KBM-7 (cell line): ENCODE measurements at regions not wholly inside any gene's neighbourhood (a gene's known extent, or its start where the extent isn't known, plus 50 kb on each side); places are given as distances from the start of the nearest gene placed in this dataset.
"Not testable (repeated sequence)": the region's sequence is repeated elsewhere in the genome, so short reads cannot be mapped to it uniquely, and the experiment has no call there.

Experiments used
- DNase-seq: peaks from one replicate; pipeline ENCODE4 v3.0.0-alpha.2; 2015
- in situ Hi-C: fragments of 300-500 bp; cut with MboI; formaldehyde crosslinking; loops from 2 replicates; pipeline ENCODE4 v1.14.3; 2020; ENCODE audit warnings: low sequenced_read_pairs, low pct_unique_long_range_greater_than_20kb, mixed read lengths

- DNase-seq, in situ Hi-C loops: not testable (repeated sequence)
Measured at GRCh38 chr1:242924717-242925116, 330.4 kb downstream of the CEP170 start.

DNA sequence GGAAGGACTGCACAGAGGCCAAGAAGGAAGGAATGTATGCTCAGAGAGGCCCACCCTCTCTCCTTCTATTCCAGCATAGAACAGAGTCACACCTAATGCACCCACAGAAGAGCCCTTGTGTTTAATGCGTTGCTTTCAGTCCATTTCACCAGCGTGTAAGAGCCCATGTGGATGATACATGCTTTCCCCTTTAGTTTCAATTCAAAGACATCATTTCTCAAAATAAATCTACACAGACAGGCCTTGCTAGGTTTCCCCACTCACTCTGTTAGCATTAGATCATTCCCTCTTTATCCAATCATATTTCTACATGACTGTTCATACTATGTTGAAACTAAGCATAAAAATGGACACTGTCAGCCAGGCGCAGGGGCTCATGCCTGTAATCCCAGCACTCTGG, 331.5 kb downstream of the CEP170 start:
- in situ Hi-C loops, DNase-seq: not testable (repeated sequence)

GRCh38 chr1:242914729-242915128, 340.4 kb downstream of the CEP170 start:
- in situ Hi-C loops, DNase-seq: not testable (repeated sequence)

GRCh38 chr1:242912855-242913254, 342.2 kb downstream of the CEP170 start:
- DNase-seq, in situ Hi-C loops: not testable (repeated sequence)

DNA sequence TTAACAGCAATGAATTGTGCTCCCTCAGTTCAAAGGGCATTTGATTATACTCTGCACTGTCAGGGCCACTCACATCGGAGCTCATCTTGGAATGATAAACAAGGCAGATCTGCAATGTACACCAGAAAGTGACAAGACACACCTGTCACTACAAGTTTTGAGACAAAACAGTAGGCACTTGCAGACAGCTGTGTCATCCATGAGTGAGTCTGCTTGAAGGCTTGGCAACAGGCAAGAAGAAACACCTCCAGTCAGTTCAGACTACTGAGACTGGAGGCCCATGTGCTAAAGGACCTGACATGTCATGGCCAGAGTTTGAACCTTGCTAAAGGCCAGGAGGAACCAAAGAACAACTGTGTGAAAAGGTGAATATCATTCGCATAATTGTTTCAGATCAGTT, 354.5 kb downstream of the CEP170 start:
- in situ Hi-C loops, DNase-seq: not testable (repeated sequence)

DNA sequence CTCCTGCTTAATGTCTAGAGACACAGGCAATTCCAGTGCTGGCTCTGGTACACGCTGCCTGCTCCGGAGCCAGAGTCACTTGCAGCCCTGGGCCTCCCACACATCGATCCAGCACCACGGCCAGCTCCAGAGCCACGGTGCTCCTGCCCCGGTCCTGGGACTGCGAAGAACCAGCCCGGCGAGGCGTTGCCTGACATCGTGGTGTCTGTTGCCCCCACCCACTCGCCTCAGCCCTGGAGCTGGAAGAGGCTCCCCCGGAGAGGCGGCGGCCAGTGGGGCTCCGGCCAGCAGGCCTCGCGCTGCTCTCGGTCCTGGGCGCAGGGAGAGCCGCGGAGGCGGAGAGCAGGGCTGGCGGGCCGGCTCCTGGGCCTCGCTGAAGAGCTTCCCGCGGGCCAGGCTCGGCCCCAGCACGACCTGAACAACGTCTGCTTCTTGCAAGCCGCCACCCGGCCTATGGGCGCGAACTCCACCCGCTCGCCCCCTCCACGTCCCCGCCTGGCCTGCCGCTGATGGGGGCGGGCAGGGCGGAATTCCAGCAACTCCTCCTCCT, 364.8 kb downstream of the CEP170 start:
- no peak for DNase-seq

DNA sequence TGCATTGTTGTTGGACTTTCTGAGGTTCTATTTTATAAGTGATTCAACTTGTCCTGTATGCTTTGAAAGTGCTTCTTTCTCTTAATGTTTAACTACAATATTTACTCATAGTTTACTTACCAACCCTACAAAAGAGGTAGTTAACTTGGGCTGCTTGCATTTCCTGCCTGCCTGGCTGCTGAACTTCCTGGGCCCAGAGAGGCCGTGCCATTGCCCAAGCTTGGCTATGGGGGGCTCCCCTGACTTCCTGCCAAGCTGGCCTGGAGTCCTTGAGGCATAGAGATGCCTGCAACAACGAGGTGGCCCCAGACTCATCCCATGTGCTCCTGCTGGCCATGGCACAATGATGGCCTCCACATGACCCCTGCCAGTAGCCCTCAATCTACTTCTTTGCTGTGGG, 361.6 kb upstream of the PLD5 start:
- in situ Hi-C loops = no loop called here
- DNase-seq = no peak

More for the DNA sequence above, 364.8 kb downstream of the CEP170 start:
- in situ Hi-C loops = no loop called here

GRCh38 chr1:242880022-242880421, 355.5 kb upstream of the PLD5 start:
- in situ Hi-C loops, DNase-seq: not testable (repeated sequence)

GRCh38 chr1:242877743-242878142, 353.2 kb upstream of the PLD5 start:
- DNase-seq = no peak
- in situ Hi-C loops = no loop called here

- no peak for DNase-seq
- in situ Hi-C loops = no loop called here
Measured at GRCh38 chr1:242877229-242877628, 352.7 kb upstream of the PLD5 start.

GRCh38 chr1:242876030-242876429, 351.5 kb upstream of the PLD5 start:
- in situ Hi-C loops = no loop called here

GRCh38 chr1:242873661-242874060, 349.2 kb upstream of the PLD5 start:
- DNase-seq = no peak
- in situ Hi-C loops = no loop called here

More at GRCh38 chr1:242876030-242876429, 351.5 kb upstream of the PLD5 start:
- DNase-seq = no peak

- DNase-seq = no peak
- in situ Hi-C loops = no loop called here
Measured at GRCh38 chr1:242872521-242872920, 348.0 kb upstream of the PLD5 start.

- in situ Hi-C loops = no loop called here
- DNase-seq = no peak
Measured at GRCh38 chr1:242871471-242872030, 347.1 kb upstream of the PLD5 start.

GRCh38 chr1:242870966-242871365, 346.5 kb upstream of the PLD5 start:
- DNase-seq = no peak
- in situ Hi-C loops = no loop called here

DNA sequence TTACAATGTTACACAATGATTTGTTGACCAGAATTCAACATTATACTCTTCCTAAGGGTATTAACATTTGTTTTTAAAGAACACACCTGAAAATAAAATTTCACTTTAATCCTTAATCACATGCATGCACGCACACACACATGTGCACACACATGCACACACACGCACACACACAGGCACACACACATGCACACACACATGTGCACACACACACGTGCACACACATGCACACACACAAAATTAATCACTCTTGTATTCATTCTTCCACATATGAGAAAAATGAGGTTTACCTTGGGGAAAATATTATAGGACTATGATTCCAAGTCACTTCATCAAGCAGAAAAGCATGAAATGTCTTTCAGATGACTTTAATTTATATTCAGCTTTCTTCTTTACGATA, 331.8 kb upstream of the PLD5 start:
- in situ Hi-C loops = no loop called here
- no peak for DNase-seq

DNA sequence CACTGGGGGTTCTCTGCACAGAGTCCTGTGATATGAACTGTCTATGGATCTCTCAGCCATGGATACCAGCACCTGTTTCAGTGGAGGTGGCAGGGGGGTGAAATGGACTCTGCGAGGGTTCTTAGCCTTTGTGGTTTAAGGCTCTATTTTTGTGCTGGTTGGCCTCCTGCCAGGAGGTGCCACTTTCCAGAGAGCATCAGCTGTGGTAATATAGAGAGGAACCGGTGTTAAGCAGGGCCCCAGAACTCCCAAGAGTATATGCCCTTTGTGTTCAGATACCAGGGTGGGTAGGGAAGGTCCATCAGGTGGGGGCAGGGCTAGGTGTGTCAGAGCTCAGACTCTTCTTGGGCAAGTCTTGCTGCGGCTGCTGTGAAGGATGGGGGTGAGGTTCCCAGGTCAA, 330.0 kb upstream of the PLD5 start:
- no peak for DNase-seq
- in situ Hi-C loops = no loop called here

DNA sequence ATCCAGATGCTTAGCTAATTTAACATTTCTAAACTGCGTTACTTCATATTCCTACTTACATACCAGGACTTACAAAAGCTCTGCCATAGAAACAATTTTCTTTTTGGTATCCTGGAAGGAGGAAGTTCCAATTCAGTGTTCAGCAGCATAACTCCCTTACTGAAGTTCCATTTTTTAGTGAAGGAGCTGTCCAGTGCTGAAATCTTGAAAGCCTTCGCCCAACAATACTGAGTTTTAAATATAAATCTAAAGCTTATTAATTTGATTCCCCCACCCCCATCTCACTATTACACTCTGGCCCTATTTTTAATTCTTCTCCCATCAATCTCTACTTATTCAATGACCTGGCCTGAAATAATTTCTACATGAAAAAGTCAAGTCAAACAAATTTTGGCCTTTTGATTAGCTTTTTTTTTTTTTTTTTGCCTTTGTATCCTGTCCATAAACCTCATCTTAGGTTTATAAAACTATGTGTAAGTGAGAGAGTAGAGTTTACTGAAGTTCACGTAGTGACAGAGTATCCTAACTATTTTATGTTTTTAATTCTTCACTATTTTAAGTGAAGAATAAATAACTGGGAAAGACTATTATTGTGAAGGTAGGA, 323.0 kb upstream of the PLD5 start:
- peak; percentile 44 for DNase-seq

GRCh38 chr1:242842094-242842493, 317.6 kb upstream of the PLD5 start:
- DNase-seq = no peak
- in situ Hi-C loops = no loop called here

More for the DNA sequence above, 323.0 kb upstream of the PLD5 start:
- in situ Hi-C loops = no loop called here

- no peak for DNase-seq
- in situ Hi-C loops = no loop called here
Measured at GRCh38 chr1:242839101-242839500, 314.6 kb upstream of the PLD5 start.

GRCh38 chr1:242836423-242836822, 311.9 kb upstream of the PLD5 start:
- in situ Hi-C loops = no loop called here
- no peak for DNase-seq
